HUES64 (cell line): ENCODE measurements at regions not wholly inside any gene's neighbourhood (a gene's known extent, or its start where the extent isn't known, plus 50 kb on each side); places are given as distances from the start of the nearest gene placed in this dataset.
A peak's percentile ranks its signal among the peaks of the same experiment; 100 is the strongest.
"Not testable (repeated sequence)": the region's sequence is repeated elsewhere in the genome, so short reads cannot be mapped to it uniquely, and the experiment has no call there.

Experiments used
- H3K27ac ChIP-seq: 2 replicates; pipeline ENCODE4 v1.7.0; 2013; ENCODE audit warnings: low read depth, low read length, inconsistent platforms
- H3K27me3 ChIP-seq: 2 replicates; pipeline ENCODE4 v1.6.1; 2013; ENCODE audit warnings: mild to moderate bottlenecking, low read length; ENCODE audit not compliant: insufficient read depth
- H3K36me3 ChIP-seq: 2 replicates; pipeline ENCODE4 v1.6.1; 2013; ENCODE audit warnings: mild to moderate bottlenecking, low read length; ENCODE audit not compliant: insufficient read depth
- H3K4me1 ChIP-seq: 2 replicates; pipeline ENCODE4 v1.6.1; 2013; ENCODE audit warnings: mild to moderate bottlenecking, low read length, moderate library complexity; ENCODE audit not compliant: insufficient read depth
- H3K4me3 ChIP-seq: 2 replicates; pipeline ENCODE4 v1.5.1; 2013; ENCODE audit warnings: mild to moderate bottlenecking, low read length, moderate library complexity
- H3K9ac ChIP-seq: 2 replicates; pipeline ENCODE4 v1.6.1; 2013; ENCODE audit warnings: mild to moderate bottlenecking, low read depth, low read length
- H3K9me3 ChIP-seq: 2 replicates; pipeline ENCODE4 v1.6.1; 2013; ENCODE audit warnings: low read depth, low read length; ENCODE audit not compliant: insufficient read depth
- WGBS: fragments of 150-250, 120-280 bp; methylation state at CpG from one replicate; pipeline ENCODE4 v1.1.7; 2013; ENCODE audit warnings: missing lambda C conversion rate; 5-methylcytosine and 5-hydroxymethylcytosine counted together

DNA sequence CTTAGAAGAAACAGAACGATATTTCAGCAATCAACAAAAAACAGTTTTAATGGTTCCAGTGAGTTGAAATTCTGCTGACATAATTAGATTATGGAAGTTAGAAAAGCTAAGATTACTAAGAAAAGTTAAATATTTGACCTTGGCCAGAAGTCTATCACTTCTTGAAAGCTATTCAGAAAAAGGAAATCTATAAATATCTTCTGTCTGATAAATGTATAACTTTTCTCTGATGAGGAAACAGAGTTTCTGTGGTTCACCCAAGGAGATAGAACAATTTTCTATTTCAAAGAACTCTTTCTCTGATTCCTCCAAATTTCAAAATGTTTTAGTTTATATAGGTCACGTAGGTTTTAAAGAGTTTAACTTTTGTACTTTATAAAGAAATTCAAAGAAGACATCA, 438.4 kb upstream of the CHORDC1 start:
- no peaks in the 10 kb centered on the region for H3K9me3 ChIP-seq
- H3K4me1 ChIP-seq = no peaks in the 10 kb centered on the region
- WGBS = no CpG with 5 or more reads among the region's 2 CpGs
- no peak overlapping the region for H3K4me3 ChIP-seq
- no peaks in the 10 kb centered on the region for H3K27me3 ChIP-seq
- H3K9ac ChIP-seq = no peak overlapping the region
- H3K36me3 ChIP-seq = no peaks in the 10 kb centered on the region
- H3K27ac ChIP-seq = no peak overlapping the region

DNA sequence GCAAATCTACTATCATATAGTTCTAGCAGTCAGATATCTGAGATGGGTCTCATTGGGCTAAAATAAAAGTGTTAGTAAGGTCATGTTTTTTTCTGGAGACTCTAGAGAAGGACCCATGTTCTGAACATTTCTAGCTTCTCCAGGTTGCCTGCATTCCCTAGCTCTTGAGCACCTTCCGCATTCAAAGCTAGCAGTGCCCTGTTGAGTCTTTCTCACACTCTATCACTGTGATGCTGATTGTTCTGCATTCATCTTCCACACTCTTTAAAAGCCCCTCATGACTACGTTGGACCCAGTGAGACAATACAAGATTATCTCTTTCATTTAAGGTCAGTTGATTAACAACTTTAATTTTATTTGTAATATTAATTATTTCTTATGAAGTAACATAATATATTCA, 433.3 kb upstream of the CHORDC1 start:
- Histone ChIP-seq H3K4me3 (no peak overlapping the region), H3K27ac (no peak overlapping the region), H3K9me3 (no peaks in the 10 kb centered on the region), H3K4me1 (no peaks in the 10 kb centered on the region), H3K27me3 (no peaks in the 10 kb centered on the region), H3K9ac (no peak overlapping the region), H3K36me3 (no peaks in the 10 kb centered on the region)
- WGBS = 82% methylated on average over 2 of the region's 2 CpGs

DNA sequence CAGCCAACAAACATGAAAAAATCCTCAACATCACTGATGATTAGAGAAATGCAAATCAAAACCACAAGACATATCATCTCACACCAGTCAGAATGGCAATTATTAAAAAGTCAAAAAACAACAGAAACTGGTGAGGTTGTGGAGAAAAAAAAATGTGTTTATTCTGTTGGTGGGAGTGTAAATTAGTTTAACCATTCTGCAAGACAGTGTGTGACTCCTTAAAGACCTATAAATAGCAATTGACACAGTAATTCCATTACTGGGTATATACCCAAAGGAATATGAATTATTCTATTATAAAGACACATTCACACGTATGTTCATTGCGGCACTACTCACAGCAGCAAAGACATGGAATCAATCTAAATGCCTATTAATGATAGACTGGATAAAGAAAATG, 427.3 kb upstream of the CHORDC1 start:
- H3K27me3 ChIP-seq = no peaks in the 10 kb centered on the region
- no peaks in the 10 kb centered on the region for H3K36me3 ChIP-seq
- no CpG with 5 or more reads among the region's 2 CpGs for WGBS
- no peaks in the 10 kb centered on the region for H3K4me1 ChIP-seq
- H3K9me3 ChIP-seq = no peaks in the 10 kb centered on the region
- H3K27ac ChIP-seq = no peak overlapping the region
- H3K9ac ChIP-seq = no peak overlapping the region
- H3K4me3 ChIP-seq = no peak overlapping the region

GRCh38 chr11:90646706-90647105, 423.9 kb upstream of the CHORDC1 start:
- 92% methylated on average over 2 of the region's 2 CpGs for WGBS
- Histone ChIP-seq H3K36me3 (no peaks in the 10 kb centered on the region), H3K27ac (no peak overlapping the region), H3K9me3 (no peaks in the 10 kb centered on the region), H3K9ac (no peak overlapping the region), H3K4me1 (no peaks in the 10 kb centered on the region), H3K4me3 (no peak overlapping the region), H3K27me3 (no peaks in the 10 kb centered on the region)

DNA sequence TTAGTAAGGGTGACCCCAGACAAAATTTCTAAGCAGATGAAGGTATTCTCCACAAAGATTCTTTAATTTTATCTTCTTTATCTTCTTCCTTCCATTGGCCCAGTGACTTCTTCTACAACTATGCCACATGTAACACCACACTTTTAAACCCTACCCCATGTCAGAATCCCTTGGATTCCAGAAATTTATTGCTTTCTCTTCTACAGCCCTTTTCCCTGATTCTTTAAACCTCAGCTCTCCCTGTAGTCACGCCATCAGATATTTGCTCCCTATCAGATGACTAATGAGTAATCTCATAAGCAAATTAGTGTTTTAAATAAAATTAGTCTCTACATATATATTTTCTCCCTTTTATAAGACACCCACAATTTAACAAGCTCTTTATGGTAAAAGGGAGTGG, 423.4 kb upstream of the CHORDC1 start:
- Histone ChIP-seq H3K4me1 (no peaks in the 10 kb centered on the region), H3K4me3 (no peak overlapping the region), H3K9ac (no peak overlapping the region), H3K9me3 (no peaks in the 10 kb centered on the region), H3K27ac (no peak overlapping the region), H3K36me3 (no peaks in the 10 kb centered on the region), H3K27me3 (no peaks in the 10 kb centered on the region)
- 100% methylated on average over 1 of the region's 1 CpG for WGBS

GRCh38 chr11:90639461-90639993, 416.7 kb upstream of the CHORDC1 start:
- no peaks in the 10 kb centered on the region for H3K9me3 ChIP-seq
- peak overlapping the region; percentile 40; the same call in 1 of the 2 replicates for H3K27ac ChIP-seq
- no peaks in the 10 kb centered on the region for H3K27me3 ChIP-seq
- no peak overlapping the region for H3K4me3 ChIP-seq
- peaks cover 9% of the 10 kb centered on the region for H3K4me1 ChIP-seq
- no peak overlapping the region for H3K9ac ChIP-seq
- WGBS = no CpG with 5 or more reads among the region's 1 CpG
- H3K36me3 ChIP-seq = no peaks in the 10 kb centered on the region

DNA sequence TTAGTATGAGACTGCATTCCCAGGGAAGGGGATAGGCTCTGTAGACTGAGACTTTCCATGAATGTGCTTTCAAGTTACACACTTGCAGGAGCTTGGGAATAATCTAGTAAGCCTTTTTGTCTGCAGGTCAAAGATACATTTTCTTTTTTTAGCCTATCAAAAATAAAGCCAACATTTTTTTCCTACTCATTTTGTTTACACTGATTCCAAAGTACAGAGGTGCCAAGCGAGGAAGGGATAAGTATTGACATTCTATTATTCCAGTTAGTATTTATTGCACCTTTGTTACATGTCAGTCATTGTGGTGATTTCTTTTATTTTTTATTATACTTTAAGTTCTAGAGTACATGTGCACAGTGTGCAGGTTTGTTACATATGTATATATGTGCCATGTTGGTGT, 413.0 kb upstream of the CHORDC1 start:
- Histone ChIP-seq H3K36me3 (no peaks in the 10 kb centered on the region), H3K27ac (no peak overlapping the region), H3K9ac (no peak overlapping the region), H3K4me1 (peaks cover 9% of the 10 kb centered on the region), H3K27me3 (no peaks in the 10 kb centered on the region), H3K4me3 (no peak overlapping the region), H3K9me3 (no peaks in the 10 kb centered on the region)
- WGBS = 83% methylated on average over 1 of the region's 1 CpG

DNA sequence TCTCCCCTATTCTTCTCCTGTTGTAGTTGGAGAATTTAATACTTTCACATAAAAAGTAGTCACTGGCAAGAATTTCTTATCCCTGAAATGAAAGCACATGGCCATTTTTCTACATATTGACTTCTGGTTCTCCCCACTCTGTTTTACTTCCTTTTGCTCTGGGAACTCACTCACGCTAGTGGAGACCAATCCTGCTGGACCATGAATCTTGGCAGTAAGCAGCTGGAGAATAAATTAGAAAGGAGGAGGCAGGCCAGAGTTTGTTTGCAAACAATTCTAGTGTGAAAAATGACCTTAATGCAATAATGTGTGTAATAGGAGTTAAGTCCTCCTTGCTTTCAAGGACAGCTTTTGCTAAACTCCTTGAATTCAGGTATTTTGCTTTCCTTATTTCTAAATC, 412.3 kb upstream of the CHORDC1 start:
- H3K4me1 ChIP-seq = peaks cover 9% of the 10 kb centered on the region
- H3K27ac ChIP-seq = no peak overlapping the region
- H3K36me3 ChIP-seq = no peaks in the 10 kb centered on the region
- no peaks in the 10 kb centered on the region for H3K9me3 ChIP-seq
- no peaks in the 10 kb centered on the region for H3K27me3 ChIP-seq
- no peak overlapping the region for H3K4me3 ChIP-seq
- 100% methylated on average over 1 of the region's 1 CpG for WGBS
- H3K9ac ChIP-seq = no peak overlapping the region

- no peak overlapping the region for H3K9ac ChIP-seq
- H3K4me1 ChIP-seq = no peaks in the 10 kb centered on the region
- H3K4me3 ChIP-seq = no peak overlapping the region
- no peaks in the 10 kb centered on the region for H3K27me3 ChIP-seq
- WGBS = 96% methylated on average over 3 of the region's 4 CpGs
- H3K9me3 ChIP-seq = no peaks in the 10 kb centered on the region
- no peak overlapping the region for H3K27ac ChIP-seq
- no peaks in the 10 kb centered on the region for H3K36me3 ChIP-seq
Measured at GRCh38 chr11:90630176-90630575, 407.3 kb upstream of the CHORDC1 start.

DNA sequence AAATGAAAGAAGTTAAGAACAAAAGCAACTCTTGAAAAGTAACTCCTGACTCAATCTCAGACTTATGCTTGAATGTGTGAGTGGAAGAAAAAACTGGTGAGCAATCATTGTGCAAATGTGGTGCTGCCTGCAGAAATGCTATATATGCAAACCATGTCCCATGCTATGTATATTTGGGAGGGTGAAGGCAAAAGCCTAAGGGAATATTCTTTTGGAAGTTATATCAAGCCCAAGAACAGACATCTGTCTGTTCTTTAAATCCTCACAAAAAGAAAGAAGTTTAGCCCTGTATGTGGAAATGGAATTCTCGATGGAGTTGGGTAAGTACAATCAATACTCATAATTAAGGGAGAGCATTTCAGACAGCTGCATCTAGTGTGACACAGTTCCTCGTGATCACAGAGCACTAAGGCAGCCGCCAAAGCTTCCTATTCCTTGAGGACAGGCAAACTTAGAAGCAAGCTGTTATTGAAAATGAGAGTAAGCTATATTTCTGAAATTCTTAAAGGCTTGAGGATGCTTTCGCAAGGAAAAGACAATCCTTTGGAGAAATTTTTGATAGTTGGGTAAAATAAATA, 406.5 kb upstream of the CHORDC1 start:
- H3K4me3 ChIP-seq = no peak overlapping the region

GRCh38 chr11:90614318-90614717, 391.5 kb upstream of the CHORDC1 start:
- Histone ChIP-seq H3K4me3 (no peak overlapping the region), H3K9me3 (peaks cover 5% of the 10 kb centered on the region; the same call in 1 of the 2 replicates), H3K27ac (no peak overlapping the region), H3K9ac (no peak overlapping the region), H3K36me3 (no peaks in the 10 kb centered on the region), H3K4me1 (peaks cover 5% of the 10 kb centered on the region; the same call in 1 of the 2 replicates), H3K27me3 (no peaks in the 10 kb centered on the region)
- WGBS = 89% methylated on average over 2 of the region's 2 CpGs

More for the DNA sequence above, 406.5 kb upstream of the CHORDC1 start:
- Histone ChIP-seq H3K27me3 (no peaks in the 10 kb centered on the region), H3K4me1 (no peaks in the 10 kb centered on the region), H3K9me3 (no peaks in the 10 kb centered on the region), H3K27ac (no peak overlapping the region), H3K36me3 (no peaks in the 10 kb centered on the region), H3K9ac (no peak overlapping the region)
- 97% methylated on average over 3 of the region's 4 CpGs for WGBS

- 98% methylated on average over 3 of the region's 4 CpGs for WGBS
- not testable (repeated sequence) for H3K9me3 ChIP-seq, H3K9ac ChIP-seq, H3K27me3 ChIP-seq, H3K4me3 ChIP-seq, H3K36me3 ChIP-seq, H3K4me1 ChIP-seq, H3K27ac ChIP-seq
Measured at GRCh38 chr11:90613037-90613436, 390.2 kb upstream of the CHORDC1 start.
